MCF 10A (cell line): ENCODE measurements at regions not wholly inside any gene's neighbourhood (a gene's known extent, or its start where the extent isn't known, plus 50 kb on each side); places are given as distances from the start of the nearest gene placed in this dataset.

ENCODE experiments used
- BruUV-seq: library from RNA; stranded (reverse); fragments of 400-500 nt; replicated peaks from 2 replicates; lab custom pipeline; 2021; lab: Mats Ljungman, UMichigan
- CTCF ChIA-PET: fragments of 300-600 bp; sonication (Branson Sonifier 250); formaldehyde crosslinking; extraction: SDS; loops from one replicate; lab custom pipeline; 2021; ENCODE audit warnings: antibody characterized with exemption, inconsistent platforms; lab: Yijun Ruan, JAX
- POLR2A ChIA-PET: fragments of 300-600, 350-650 bp; sonication (Branson Sonifier 250); formaldehyde crosslinking; extraction: SDS; loops from one replicate; lab custom pipeline; 2020; ENCODE audit warnings: antibody characterized with exemption, inconsistent platforms; lab: Yijun Ruan, JAX
- DNase-seq: peaks from one replicate; pipeline ENCODE4 v3.0.0-alpha.2; 2018; ENCODE audit not compliant: unreplicated experiment
- H3K27ac Mint-ChIP-seq: one replicate; pipeline ENCODE4 v1.8.0; 2022; ENCODE audit warnings: mild to moderate bottlenecking, low read depth, mixed read lengths; ENCODE audit not compliant: unreplicated experiment
- H3K27me3 Mint-ChIP-seq: one replicate; pipeline ENCODE4 v1.8.0; 2022; ENCODE audit warnings: mixed read lengths; ENCODE audit not compliant: insufficient read depth, unreplicated experiment
- H3K36me3 Mint-ChIP-seq: one replicate; pipeline ENCODE4 v1.8.0; 2022; ENCODE audit warnings: mild to moderate bottlenecking, moderate library complexity, mixed read lengths; ENCODE audit not compliant: insufficient read depth, unreplicated experiment
- H3K4me1 Mint-ChIP-seq: one replicate; pipeline ENCODE4 v1.8.0; 2022; ENCODE audit warnings: mixed read lengths; ENCODE audit not compliant: insufficient read depth, unreplicated experiment
- H3K4me3 Mint-ChIP-seq: one replicate; pipeline ENCODE4 v1.8.0; 2022; ENCODE audit warnings: mild to moderate bottlenecking, moderate library complexity, mixed read lengths; ENCODE audit not compliant: unreplicated experiment
- H3K9me3 Mint-ChIP-seq: one replicate; pipeline ENCODE4 v1.8.0; 2022; ENCODE audit warnings: mixed read lengths; ENCODE audit not compliant: unreplicated experiment
- intact Hi-C: fragments of 100-400 bp; cut with micrococcal nuclease; formaldehyde crosslinking; loops from 2 replicates; pipeline ENCODE4 v1.14.1; 2022
- TF ChIP-seq, protein P1 (sequence below): fragments of 200-600 bp; IDR thresholded peaks from one replicate; pipeline ENCODE4 v1.8.0; 2022; ENCODE audit warnings: antibody characterized with exemption, mild to moderate bottlenecking; ENCODE audit not compliant: unreplicated experiment

DNA sequence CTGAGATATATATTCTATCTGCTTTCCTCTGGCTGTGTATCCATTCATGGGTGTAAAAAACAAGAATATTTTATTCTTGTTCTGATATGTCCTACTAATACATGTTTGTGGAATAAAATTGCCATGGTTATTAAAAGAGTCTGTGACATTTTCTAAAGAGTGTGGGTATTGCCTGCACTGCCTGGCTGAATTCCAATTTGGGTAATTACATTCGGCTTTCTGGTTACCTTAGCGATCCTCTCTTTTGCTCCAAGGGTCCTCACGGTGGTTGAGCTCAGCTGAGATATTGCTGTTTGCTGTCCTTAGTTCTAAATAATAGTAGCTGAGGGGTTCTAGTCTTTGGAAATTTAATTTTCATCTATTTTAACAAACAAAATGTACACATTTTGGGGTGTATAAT, 301.4 kb upstream of the DNAJC19 start:
- Mint-ChIP-seq H3K27ac (no peak overlapping the region), H3K9me3 (no peaks in the 10 kb centered on the region), H3K36me3 (no peaks in the 10 kb centered on the region), H3K4me3 (no peak overlapping the region), H3K27me3 (no peaks in the 10 kb centered on the region), H3K4me1 (no peaks in the 10 kb centered on the region)
- intact Hi-C loops = no loop called here
- TF ChIP-seq, protein P1, sequence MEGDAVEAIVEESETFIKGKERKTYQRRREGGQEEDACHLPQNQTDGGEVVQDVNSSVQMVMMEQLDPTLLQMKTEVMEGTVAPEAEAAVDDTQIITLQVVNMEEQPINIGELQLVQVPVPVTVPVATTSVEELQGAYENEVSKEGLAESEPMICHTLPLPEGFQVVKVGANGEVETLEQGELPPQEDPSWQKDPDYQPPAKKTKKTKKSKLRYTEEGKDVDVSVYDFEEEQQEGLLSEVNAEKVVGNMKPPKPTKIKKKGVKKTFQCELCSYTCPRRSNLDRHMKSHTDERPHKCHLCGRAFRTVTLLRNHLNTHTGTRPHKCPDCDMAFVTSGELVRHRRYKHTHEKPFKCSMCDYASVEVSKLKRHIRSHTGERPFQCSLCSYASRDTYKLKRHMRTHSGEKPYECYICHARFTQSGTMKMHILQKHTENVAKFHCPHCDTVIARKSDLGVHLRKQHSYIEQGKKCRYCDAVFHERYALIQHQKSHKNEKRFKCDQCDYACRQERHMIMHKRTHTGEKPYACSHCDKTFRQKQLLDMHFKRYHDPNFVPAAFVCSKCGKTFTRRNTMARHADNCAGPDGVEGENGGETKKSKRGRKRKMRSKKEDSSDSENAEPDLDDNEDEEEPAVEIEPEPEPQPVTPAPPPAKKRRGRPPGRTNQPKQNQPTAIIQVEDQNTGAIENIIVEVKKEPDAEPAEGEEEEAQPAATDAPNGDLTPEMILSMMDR = no peak
- CTCF ChIA-PET = no interaction called here
- DNase-seq = no peak
- POLR2A ChIA-PET = interaction anchor here (1.0 kb wide), 1 partner anchor 10 kb away, joined by 5 read pairs; no protein-coding TSS in a partner anchor
- BruUV-seq = no TSS peak

DNA sequence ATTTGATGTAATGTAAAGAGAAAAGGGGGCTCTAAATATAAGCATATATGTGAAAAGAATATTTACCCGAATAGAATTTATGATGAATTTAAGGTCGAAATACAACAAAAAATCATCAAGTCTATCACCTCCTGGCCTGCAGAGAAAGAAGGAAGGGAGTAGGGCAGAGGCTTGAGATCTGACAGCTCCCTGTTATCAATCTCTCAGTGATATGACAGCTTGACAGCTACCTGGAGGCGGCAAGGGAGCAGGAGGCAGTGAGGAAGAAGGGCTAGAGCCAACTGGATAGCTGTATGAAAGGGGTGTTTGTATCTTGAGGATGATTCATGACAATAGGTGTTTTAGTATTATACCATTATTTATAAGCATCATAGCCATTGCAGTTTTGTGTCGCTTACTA, 299.8 kb upstream of the DNAJC19 start:
- H3K27me3 Mint-ChIP-seq = no peaks in the 10 kb centered on the region
- TF ChIP-seq, protein P1 = no peak
- no peaks in the 10 kb centered on the region for H3K4me1 Mint-ChIP-seq
- intact Hi-C loops = no loop called here
- BruUV-seq = no TSS peak
- no peak overlapping the region for H3K27ac Mint-ChIP-seq
- no peaks in the 10 kb centered on the region for H3K9me3 Mint-ChIP-seq
- CTCF ChIA-PET = no interaction called here
- no peaks in the 10 kb centered on the region for H3K36me3 Mint-ChIP-seq
- no peak overlapping the region for H3K4me3 Mint-ChIP-seq
- no peak for DNase-seq
- POLR2A ChIA-PET = no interaction called here

DNA sequence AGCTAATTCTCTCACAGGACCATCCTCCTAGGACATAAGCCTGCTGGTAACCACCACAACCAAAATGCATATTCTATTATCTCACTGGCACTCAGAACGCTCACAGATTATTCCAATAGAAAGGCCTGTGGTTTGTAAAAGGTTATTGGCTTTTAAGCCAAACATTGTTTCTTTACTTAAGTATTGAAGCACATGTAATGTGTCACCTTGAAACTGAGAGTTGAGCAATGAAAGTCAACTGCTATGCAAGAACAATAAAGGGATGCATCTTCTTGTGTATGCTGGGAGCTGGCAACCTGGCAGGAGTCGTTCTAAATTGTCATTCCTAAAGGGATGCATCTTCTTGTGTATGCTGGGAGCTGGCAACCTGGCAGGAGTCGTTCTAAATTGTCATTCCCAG, 298.6 kb upstream of the DNAJC19 start:
- no TSS peak for BruUV-seq
- POLR2A ChIA-PET = interaction anchor here (0.8 kb wide), 1 partner anchor 8 kb away, joined by 4 read pairs; no protein-coding TSS in a partner anchor
- TF ChIP-seq, protein P1 = no peak
- no peak for DNase-seq
- no peaks in the 10 kb centered on the region for H3K4me1 Mint-ChIP-seq
- peaks cover 1% of the 10 kb centered on the region for H3K27me3 Mint-ChIP-seq
- no peaks in the 10 kb centered on the region for H3K9me3 Mint-ChIP-seq
- no peaks in the 10 kb centered on the region for H3K36me3 Mint-ChIP-seq
- H3K27ac Mint-ChIP-seq = no peak overlapping the region
- intact Hi-C loops = no loop called here
- CTCF ChIA-PET = interaction anchor here (0.7 kb wide), 1 partner anchor 27 kb away, joined by 3 read pairs; no protein-coding TSS in a partner anchor
- no peak overlapping the region for H3K4me3 Mint-ChIP-seq

DNA sequence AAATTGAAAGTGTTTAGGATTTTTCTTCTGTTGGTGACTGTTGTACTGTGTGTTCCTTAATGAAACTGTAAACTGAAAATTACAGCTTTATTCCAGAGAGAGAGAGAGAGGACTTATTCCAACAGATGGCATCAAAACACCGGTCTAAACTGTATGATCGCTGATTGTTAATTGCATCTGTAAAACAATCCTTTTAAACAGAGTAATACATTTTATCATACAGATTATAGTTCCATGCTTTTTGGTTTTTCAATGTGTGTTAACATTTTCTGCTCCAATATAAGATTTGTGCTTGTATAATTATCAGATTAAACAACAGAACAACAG, 289.7 kb upstream of the DNAJC19 start:
- no peak for DNase-seq
- no peaks in the 10 kb centered on the region for H3K4me1 Mint-ChIP-seq
- H3K9me3 Mint-ChIP-seq = no peaks in the 10 kb centered on the region
- H3K4me3 Mint-ChIP-seq = no peak overlapping the region
- BruUV-seq = no TSS peak
- TF ChIP-seq, protein P1 = no peak
- ChIA-PET POLR2A (interaction anchor here (0.6 to 1.3 kb wide), 2 partner anchors 9 to 98 kb away, joined by 3 to 4 read pairs; no protein-coding TSS in a partner anchor), CTCF (interaction anchor here (0.6 to 1.1 kb wide), 4 partner anchors 69 to 1405 kb away, joined by 3 to 5 read pairs (median 4); no protein-coding TSS in a partner anchor)
- H3K27ac Mint-ChIP-seq = no peak overlapping the region
- no peaks in the 10 kb centered on the region for H3K36me3 Mint-ChIP-seq
- peaks cover 51% of the 10 kb centered on the region for H3K27me3 Mint-ChIP-seq
- intact Hi-C loops = loop anchor here (2.0 kb wide), 1 partner anchor 68 kb away; no protein-coding TSS in a partner anchor
